CD1c-positive myeloid dendritic cell (primary cell): ENCODE measurements at regions not wholly inside any gene's neighbourhood (a gene's known extent, or its start where the extent isn't known, plus 50 kb on each side); places are given as distances from the start of the nearest gene placed in this dataset.

Experiments
- DNase-seq: peaks from one replicate; pipeline ENCODE4 v3.0.0-alpha.2; 2016; ENCODE audit errors: extremely low spot score

GRCh38 chr5:59972043-59972442, 78.5 kb upstream of the PDE4D start:
- no peak for DNase-seq

GRCh38 chr5:59959330-59959729, 65.8 kb upstream of the PDE4D start:
- DNase-seq, result no peak

GRCh38 chr5:59956130-59956783, 62.7 kb upstream of the PDE4D start:
- no peak for DNase-seq

- DNase-seq, result no peak
Observed at GRCh38 chr5:59955241-59955640, 61.7 kb upstream of the PDE4D start.

GRCh38 chr5:59943452-59944113, 50.1 kb upstream of the PDE4D start:
- DNase-seq, result no peak
